ENCODE measurements at regions not wholly inside any gene's neighbourhood (a gene's known extent, or its start where the extent isn't known, plus 50 kb on each side); places are given as distances from the start of the nearest gene placed in this dataset.
"Not testable (repeated sequence)": the region's sequence is repeated elsewhere in the genome, so short reads cannot be mapped to it uniquely, and the experiment has no call there.

GRCh38 chr1:149211757-149212420 is 108.5 kb upstream of the NBPF9 start:
- Mint-ChIP-seq H3K27ac (peak overlapping the region; percentile 87), H3K4me3 (peak overlapping the region; percentile 50)
- H3K27ac ChIP-seq (ENCODE audit: low read length in 2 of 2) = not testable (repeated sequence)

DNA sequence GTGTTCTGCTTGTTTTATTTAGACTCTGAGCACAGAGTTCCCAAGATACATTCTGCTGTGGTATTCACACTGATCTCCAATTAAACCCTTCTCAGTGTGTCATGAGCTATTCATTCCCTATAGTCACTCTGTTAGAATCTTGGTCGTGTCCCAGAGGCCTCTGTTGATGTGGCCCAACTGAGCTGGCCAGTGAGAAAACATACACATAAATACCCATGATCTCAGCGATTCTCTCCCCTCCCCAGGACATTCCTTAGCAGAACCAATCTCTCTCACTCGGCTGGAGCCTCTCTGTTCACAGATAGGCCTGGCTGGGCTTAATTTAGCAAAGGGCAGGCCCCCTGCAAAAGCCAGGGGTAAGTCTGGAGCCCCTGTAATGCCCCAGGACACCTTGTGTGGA is 109.6 kb upstream of the NBPF9 start:
- H3K4me3 ChIP-seq (ENCODE audit: control extremely low read depth in 1 of 5, extremely low read depth in 1 of 5, insufficient read depth in 1 of 5, low read depth in 2 of 5, low read length in 4 of 5); H3K4me2 ChIP-seq (replicated peaks; ENCODE audit: low read depth, low read length, poor library complexity, severe bottlenecking); H3K27ac ChIP-seq (ENCODE audit: low read length in 2 of 2); H3K4me1 Mint-ChIP-seq; H3K79me2 ChIP-seq (ENCODE audit: control insufficient read depth, insufficient read depth, low read length); H2AFZ ChIP-seq (ENCODE audit: insufficient read depth, low read depth, low read length, poor library complexity, severe bottlenecking); ATAC-seq (ENCODE audit: low read depth); H3K9me3 Mint-ChIP-seq (ENCODE audit: insufficient read depth); H4K20me1 ChIP-seq (ENCODE audit: control insufficient read depth, insufficient read depth, low read length, poor library complexity, severe bottlenecking); CTCF ChIA-PET; H3K4me1 ChIP-seq (ENCODE audit: control insufficient read depth in 2 of 2, insufficient read depth in 2 of 2, low read length in 2 of 2); intact Hi-C loops (cut with micrococcal nuclease); POLR2A ChIA-PET; H3K9me3 ChIP-seq (ENCODE audit: control extremely low read depth in 1 of 3, control insufficient read depth in 2 of 3, insufficient read depth in 1 of 3, low read length in 2 of 3); H3K27me3 Mint-ChIP-seq; H3K4me3 Mint-ChIP-seq; H3K27ac Mint-ChIP-seq; DNase-seq; H3K27me3 ChIP-seq (replicated peaks in 1 of 4; ENCODE audit: control extremely low read depth in 1 of 4, control insufficient read depth in 3 of 4, insufficient read depth in 4 of 4, low read length in 3 of 4); H3K9ac ChIP-seq (ENCODE audit: low read length); H3K36me3 ChIP-seq (replicated peaks in 1 of 2; ENCODE audit: control extremely low read depth in 1 of 2, control insufficient read depth in 1 of 2, extremely low read depth in 1 of 2, insufficient read depth in 2 of 2, low read length in 1 of 2): not testable (repeated sequence)
- no CpG with 5 or more reads among the region's 3 CpGs for WGBS (ENCODE audit: insufficient coverage)

More at GRCh38 chr1:149211757-149212420, 108.5 kb upstream of the NBPF9 start:
- H3K27me3 ChIP-seq (replicated peaks in 1 of 4; ENCODE audit: control extremely low read depth in 1 of 4, control insufficient read depth in 3 of 4, insufficient read depth in 4 of 4, low read length in 3 of 4); H3K9me3 ChIP-seq (ENCODE audit: control extremely low read depth in 1 of 3, control insufficient read depth in 2 of 3, insufficient read depth in 1 of 3, low read length in 2 of 3); H3K79me2 ChIP-seq (ENCODE audit: control insufficient read depth, insufficient read depth, low read length); DNase-seq; H3K9me3 Mint-ChIP-seq (ENCODE audit: insufficient read depth); H3K4me1 Mint-ChIP-seq; CTCF ChIA-PET; H3K9ac ChIP-seq (ENCODE audit: low read length); H3K4me3 ChIP-seq (ENCODE audit: control extremely low read depth in 1 of 5, extremely low read depth in 1 of 5, insufficient read depth in 1 of 5, low read depth in 2 of 5, low read length in 4 of 5); POLR2A ChIA-PET; H3K27me3 Mint-ChIP-seq; H2AFZ ChIP-seq (ENCODE audit: insufficient read depth, low read depth, low read length, poor library complexity, severe bottlenecking); intact Hi-C loops (cut with micrococcal nuclease); H3K36me3 ChIP-seq (replicated peaks in 1 of 2; ENCODE audit: control extremely low read depth in 1 of 2, control insufficient read depth in 1 of 2, extremely low read depth in 1 of 2, insufficient read depth in 2 of 2, low read length in 1 of 2); H3K4me1 ChIP-seq (ENCODE audit: control insufficient read depth in 2 of 2, insufficient read depth in 2 of 2, low read length in 2 of 2); H3K4me2 ChIP-seq (replicated peaks; ENCODE audit: low read depth, low read length, poor library complexity, severe bottlenecking); H4K20me1 ChIP-seq (ENCODE audit: control insufficient read depth, insufficient read depth, low read length, poor library complexity, severe bottlenecking): not testable (repeated sequence)
- ATAC-seq (ENCODE audit: low read depth) = peak; percentile 88
- WGBS (ENCODE audit: insufficient coverage) = no CpG with 5 or more reads among the region's 5 CpGs

- H4K20me1 ChIP-seq (ENCODE audit: control insufficient read depth, insufficient read depth, low read length, poor library complexity, severe bottlenecking); H3K27ac Mint-ChIP-seq; H3K9ac ChIP-seq (ENCODE audit: low read length); H2AFZ ChIP-seq (ENCODE audit: insufficient read depth, low read depth, low read length, poor library complexity, severe bottlenecking); H3K36me3 ChIP-seq (replicated peaks in 1 of 2; ENCODE audit: control extremely low read depth in 1 of 2, control insufficient read depth in 1 of 2, extremely low read depth in 1 of 2, insufficient read depth in 2 of 2, low read length in 1 of 2); CTCF ChIA-PET; H3K79me2 ChIP-seq (ENCODE audit: control insufficient read depth, insufficient read depth, low read length); ATAC-seq (ENCODE audit: low read depth); H3K4me2 ChIP-seq (replicated peaks; ENCODE audit: low read depth, low read length, poor library complexity, severe bottlenecking); intact Hi-C loops (cut with micrococcal nuclease); H3K4me1 ChIP-seq (ENCODE audit: control insufficient read depth in 2 of 2, insufficient read depth in 2 of 2, low read length in 2 of 2); H3K27ac ChIP-seq (ENCODE audit: low read length in 2 of 2); DNase-seq; H3K4me3 Mint-ChIP-seq; H3K9me3 ChIP-seq (ENCODE audit: control extremely low read depth in 1 of 3, control insufficient read depth in 2 of 3, insufficient read depth in 1 of 3, low read length in 2 of 3); H3K4me3 ChIP-seq (ENCODE audit: control extremely low read depth in 1 of 5, extremely low read depth in 1 of 5, insufficient read depth in 1 of 5, low read depth in 2 of 5, low read length in 4 of 5); H3K4me1 Mint-ChIP-seq; POLR2A ChIA-PET; H3K9me3 Mint-ChIP-seq (ENCODE audit: insufficient read depth); H3K27me3 Mint-ChIP-seq; H3K27me3 ChIP-seq (replicated peaks in 1 of 4; ENCODE audit: control extremely low read depth in 1 of 4, control insufficient read depth in 3 of 4, insufficient read depth in 4 of 4, low read length in 3 of 4): not testable (repeated sequence)
- WGBS (ENCODE audit: insufficient coverage) = no CpG with 5 or more reads among the region's 2 CpGs
Measured at GRCh38 chr1:149213673-149214072, 110.3 kb upstream of the NBPF9 start.

GRCh38 chr1:149218080-149218988 is 115.0 kb upstream of the NBPF9 start:
- CTCF ChIA-PET; intact Hi-C loops (cut with micrococcal nuclease); H3K9me3 ChIP-seq (ENCODE audit: control extremely low read depth in 1 of 3, control insufficient read depth in 2 of 3, insufficient read depth in 1 of 3, low read length in 2 of 3): not testable (repeated sequence)

More at GRCh38 chr1:149218080-149218988, 115.0 kb upstream of the NBPF9 start:
- H3K27ac Mint-ChIP-seq; H3K9ac ChIP-seq (ENCODE audit: low read length); POLR2A ChIA-PET; H3K4me2 ChIP-seq (replicated peaks; ENCODE audit: low read depth, low read length, poor library complexity, severe bottlenecking); H3K4me1 ChIP-seq (ENCODE audit: control insufficient read depth in 2 of 2, insufficient read depth in 2 of 2, low read length in 2 of 2); H3K9me3 Mint-ChIP-seq (ENCODE audit: insufficient read depth); H3K4me1 Mint-ChIP-seq; H3K27me3 ChIP-seq (replicated peaks in 1 of 4; ENCODE audit: control extremely low read depth in 1 of 4, control insufficient read depth in 3 of 4, insufficient read depth in 4 of 4, low read length in 3 of 4); H4K20me1 ChIP-seq (ENCODE audit: control insufficient read depth, insufficient read depth, low read length, poor library complexity, severe bottlenecking); DNase-seq; H2AFZ ChIP-seq (ENCODE audit: insufficient read depth, low read depth, low read length, poor library complexity, severe bottlenecking); H3K36me3 ChIP-seq (replicated peaks in 1 of 2; ENCODE audit: control extremely low read depth in 1 of 2, control insufficient read depth in 1 of 2, extremely low read depth in 1 of 2, insufficient read depth in 2 of 2, low read length in 1 of 2); H3K4me3 ChIP-seq (ENCODE audit: control extremely low read depth in 1 of 5, extremely low read depth in 1 of 5, insufficient read depth in 1 of 5, low read depth in 2 of 5, low read length in 4 of 5); H3K79me2 ChIP-seq (ENCODE audit: control insufficient read depth, insufficient read depth, low read length); H3K27me3 Mint-ChIP-seq; H3K4me3 Mint-ChIP-seq; H3K27ac ChIP-seq (ENCODE audit: low read length in 2 of 2): not testable (repeated sequence)
- no CpG with 5 or more reads among the region's 7 CpGs for WGBS (ENCODE audit: insufficient coverage)
- peak; percentile 70 for ATAC-seq (ENCODE audit: low read depth)

Measured in B cell (primary cell).